A673 (cell line): ENCODE measurements at regions not wholly inside any gene's neighbourhood (a gene's known extent, or its start where the extent isn't known, plus 50 kb on each side); places are given as distances from the start of the nearest gene placed in this dataset.

Experiments used
- CTCF ChIP-seq: fragments of 300-800, 200-600 bp; sonication (generic); conservative IDR thresholded peaks from 2 replicates; pipeline ENCODE4 v1.5.1; 2017; ENCODE audit warnings: low read depth, mild to moderate bottlenecking, antibody characterized with exemption, low read length, moderate library complexity, mixed read lengths
- EZH2 ChIP-seq: fragments of 200-600 bp; sonication (generic); IDR thresholded peaks from 2 replicates; pipeline ENCODE4 v1.6.1; 2017; ENCODE audit warnings: borderline replicate concordance, low read depth, mild to moderate bottlenecking, mixed read lengths, antibody characterized with exemption, low read length; ENCODE audit not compliant: poor library complexity, severe bottlenecking

GRCh38 chr5:125140220-125140619 is 393.8 kb upstream of the ZNF608 start:
- TF ChIP-seq CTCF: no peak
- no peak for TF ChIP-seq EZH2
